HCT116 (cell line): ENCODE measurements at regions not wholly inside any gene's neighbourhood (a gene's known extent, or its start where the extent isn't known, plus 50 kb on each side); places are given as distances from the start of the nearest gene placed in this dataset.

ENCODE experiments used
- ATAC-seq: fragments of 200-7000 bp; cut with Tn5 transposase; 2 replicates; pipeline ENCODE4 v1.9.1; 2020; ENCODE audit warnings: mild to moderate bottlenecking, moderate library complexity
- BruUV-seq: library from RNA; stranded (reverse); fragments of 400-500 nt; replicated peaks from 2 replicates; lab custom pipeline; 2021; lab: Mats Ljungman, UMichigan
- CTCF ChIA-PET: fragments of 300-600 bp; sonication (Branson Sonifier 250); formaldehyde crosslinking; loops from one replicate; lab custom pipeline; 2021; ENCODE audit warnings: antibody characterized with exemption; lab: Charles Lee
- POLR2A ChIA-PET: fragments of 300-600, 350-600 bp; sonication (Branson Sonifier 250); formaldehyde crosslinking; loops from one replicate; lab custom pipeline; 2021; ENCODE audit warnings: antibody characterized with exemption; lab: Charles Lee
- RAD21 ChIA-PET, 2 experiments: fragments of 300-600 bp; sonication (Branson Sonifier 250); formaldehyde crosslinking; loops; one replicate each; lab custom pipeline; 2023; ENCODE audit warnings: low total read pairs in 2 of 2; ENCODE audit not compliant: uncharacterized antibody in 2 of 2, unreplicated experiment in 2 of 2, low non-redundant PET in 1 of 2; lab: Charles Lee
- DNase-seq: peaks from one replicate; pipeline ENCODE4 v3.0.0-alpha.2; 2010; ENCODE audit warnings: low read depth, low spot score
- H2AFZ ChIP-seq: fragments of 200-600 bp; shearing (Covaris generic), sonication (generic); 2 replicates; pipeline ENCODE4 v1.6.1; 2017; ENCODE audit warnings: low read depth, mixed run types, mixed read lengths, antibody characterized with exemption, low read length; ENCODE audit not compliant: poor library complexity, severe bottlenecking
- H3K27ac ChIP-seq: 2 replicates; pipeline ENCODE4 v1.5.1; 2012; ENCODE audit warnings: low read depth, low read length
- H3K27me3 ChIP-seq: fragments of 200-600 bp; sonication (generic); 2 replicates; pipeline ENCODE4 v1.6.1; 2016; ENCODE audit warnings: mixed run types, low read length, mixed read lengths; ENCODE audit not compliant: insufficient read depth
- H3K36me3 ChIP-seq, 2 experiments: fragments of 200-500 bp in 1 of 2; fragments of 200-600 bp in 1 of 2; sonication (Bioruptor generic) in 1 of 2; sonication (generic) in 1 of 2; 2 replicates each; pipeline versions ENCODE4 v1.5.1 to v1.6.1; 2014 to 2016; ENCODE audit warnings: low read length in 2 of 2, inconsistent platforms in 1 of 2, mixed read lengths in 1 of 2, mixed run types in 1 of 2; ENCODE audit not compliant: insufficient read depth in 2 of 2, control insufficient read depth in 1 of 2
- H3K4me1 ChIP-seq, 2 experiments: fragments of 200-600 bp in 1 of 2; sonication (generic) in 1 of 2; 2 replicates each; pipeline versions ENCODE4 v1.5.1 to v1.6.1; 2012 to 2017; ENCODE audit warnings: low read length in 2 of 2, inconsistent platforms in 1 of 2, mild to moderate bottlenecking in 1 of 2, mixed read lengths in 1 of 2, mixed run types in 1 of 2, moderate library complexity in 1 of 2; ENCODE audit not compliant: insufficient read depth in 2 of 2, control insufficient read depth in 1 of 2
- H3K4me2 ChIP-seq: fragments of 200-600 bp; sonication (generic); 2 replicates; pipeline ENCODE4 v1.6.1; 2017; ENCODE audit warnings: mixed run types, low read length, mixed read lengths
- H3K4me3 ChIP-seq, 2 experiments: fragments of 200-600 bp in 1 of 2; sonication (generic) in 1 of 2; replicated peaks in 1 of 2; 2 replicates each; pipeline ENCODE4 v1.5.1; 2011 to 2016; ENCODE audit warnings: low read length in 2 of 2, control low read depth in 1 of 2, low read depth in 1 of 2, mild to moderate bottlenecking in 1 of 2, mixed read lengths in 1 of 2, mixed run types in 1 of 2
- H3K79me2 ChIP-seq: fragments of 200-600 bp; sonication (generic); 2 replicates; pipeline ENCODE4 v1.6.1; 2017; ENCODE audit warnings: mild to moderate bottlenecking, mixed run types, low read length, moderate library complexity, mixed read lengths; ENCODE audit not compliant: insufficient read depth
- H3K9ac ChIP-seq: fragments of 200-600 bp; sonication (generic); 2 replicates; pipeline ENCODE4 v1.6.1; 2016; ENCODE audit warnings: low read length, mixed read lengths
- H3K9me2 ChIP-seq: fragments of 200-600 bp; sonication (generic), shearing (Covaris generic); 2 replicates; pipeline ENCODE4 v1.6.1; 2017; ENCODE audit warnings: mixed run types, mild to moderate bottlenecking, moderate library complexity; ENCODE audit not compliant: insufficient read depth
- H3K9me3 ChIP-seq, 2 experiments: fragments of 200-500 bp in 1 of 2; fragments of 200-600 bp in 1 of 2; sonication (Bioruptor generic) in 1 of 2; sonication (generic) in 1 of 2; 2 replicates each; pipeline ENCODE4 v1.6.1; 2014 to 2017; ENCODE audit warnings: low read length in 2 of 2, mixed read lengths in 2 of 2, inconsistent platforms in 1 of 2, low read depth in 1 of 2, mild to moderate bottlenecking in 1 of 2, mixed run types in 1 of 2, moderate library complexity in 1 of 2; ENCODE audit not compliant: control insufficient read depth in 1 of 2, insufficient read depth in 1 of 2
- H4K20me1 ChIP-seq: fragments of 200-600 bp; sonication (generic), shearing (Covaris generic); 2 replicates; pipeline ENCODE4 v1.6.1; 2017; ENCODE audit warnings: mixed run types, mild to moderate bottlenecking, moderate library complexity; ENCODE audit not compliant: insufficient read depth
- ATF3 ChIP-seq: IDR thresholded peaks from 2 replicates; pipeline ENCODE4 v1.6.1; 2012
- CBX3 ChIP-seq: IDR thresholded peaks from 2 replicates; pipeline ENCODE4 v1.6.1; 2012; ENCODE audit warnings: low read depth
- CEBPB ChIP-seq: IDR thresholded peaks from 2 replicates; pipeline ENCODE4 v1.6.1; 2012; ENCODE audit warnings: low read depth
- EGR1 ChIP-seq: IDR thresholded peaks from 2 replicates; pipeline ENCODE4 v1.6.1; 2012; ENCODE audit warnings: low read depth
- JUND ChIP-seq: IDR thresholded peaks from 2 replicates; pipeline ENCODE4 v1.6.1; 2012
- MAX ChIP-seq: IDR thresholded peaks from 2 replicates; pipeline ENCODE4 v1.6.1; 2012
- POLR2A ChIP-seq: IDR thresholded peaks from 2 replicates; pipeline ENCODE4 v1.7.0; 2011; ENCODE audit warnings: borderline replicate concordance; ENCODE audit not compliant: insufficient read depth, insufficient read length; ENCODE audit errors: extremely low read depth
- POLR2AphosphoS5 ChIP-seq: IDR thresholded peaks from 2 replicates; pipeline ENCODE4 v1.6.1; 2011; ENCODE audit warnings: mild to moderate bottlenecking, low read depth, low read length, moderate library complexity
- RAD21 ChIP-seq: IDR thresholded peaks from 2 replicates; pipeline ENCODE4 v1.6.1; 2012; ENCODE audit warnings: low read depth, mild to moderate bottlenecking
- REST ChIP-seq: IDR thresholded peaks from 2 replicates; pipeline ENCODE4 v1.6.1; 2012; ENCODE audit warnings: low read depth
- SIN3A ChIP-seq: IDR thresholded peaks from 2 replicates; pipeline ENCODE4 v1.6.1; 2012; ENCODE audit warnings: low read depth
- SP1 ChIP-seq: IDR thresholded peaks from 2 replicates; pipeline ENCODE4 v1.6.1; 2012; ENCODE audit warnings: low read depth
- SRF ChIP-seq: IDR thresholded peaks from 2 replicates; pipeline ENCODE4 v1.6.1; 2012; ENCODE audit warnings: low read depth
- ZBTB33 ChIP-seq: IDR thresholded peaks from 2 replicates; pipeline ENCODE4 v1.6.1; 2011; ENCODE audit warnings: mild to moderate bottlenecking, low read length, moderate library complexity; ENCODE audit not compliant: insufficient replicate concordance; ENCODE audit errors: extremely low read depth
- ZFX ChIP-seq: fragments of 450-650 bp; IDR thresholded peaks from 2 replicates; pipeline ENCODE4 v1.6.1; 2017
- intact Hi-C: fragments of 100-400 bp; cut with micrococcal nuclease; formaldehyde crosslinking; loops from 2 replicates; pipeline ENCODE4 v1.10.0; 2022
- TF ChIP-seq, protein P1 (sequence below), 3 experiments: fragments of 200-600 bp in 1 of 3; sonication (generic) in 1 of 3; IDR thresholded peaks in 2 of 3; conservative IDR thresholded peaks in 1 of 3; 2 replicates each; pipeline ENCODE4 v1.5.1; 2012 to 2017; ENCODE audit warnings: low read depth in 2 of 3, low read length in 2 of 3, antibody characterized with exemption in 1 of 3, borderline replicate concordance in 1 of 3, control low read depth in 1 of 3, mild to moderate bottlenecking in 1 of 3, mixed read lengths in 1 of 3, mixed run types in 1 of 3, moderate library complexity in 1 of 3; ENCODE audit not compliant: insufficient read depth in 1 of 3

- TF ChIP-seq EGR1 (no peak), JUND (no peak), POLR2A (no peak), ZFX (no peak), CBX3 (no peak), POLR2AphosphoS5 (no peak), ATF3 (no peak), CEBPB (no peak)
- TF ChIP-seq, all 23 proteins: peak for 0
Observed at GRCh38 chr12:119258556-119258955, 76.0 kb upstream of the CCDC60 start (continued).

GRCh38 chr12:119259484-119259883 is 75.0 kb upstream of the CCDC60 start:
- H3K4me2 ChIP-seq, result no peak overlapping the region
- no TSS peak for BruUV-seq
- H3K9me3 ChIP-seq, result no peaks in the 10 kb centered on the region
- no peak for ATAC-seq
- H3K4me1 ChIP-seq, result no peaks in the 10 kb centered on the region
- H4K20me1 ChIP-seq, result no peaks in the 10 kb centered on the region
- ChIA-PET POLR2A (no interaction called here), RAD21 (no interaction called here), CTCF (no interaction called here)
- no peak overlapping the region for H3K27ac ChIP-seq
- no peak overlapping the region for H2AFZ ChIP-seq
- no peak overlapping the region for H3K9ac ChIP-seq
- H3K9me2 ChIP-seq, result no peaks in the 10 kb centered on the region
- H3K79me2 ChIP-seq, result no peaks in the 10 kb centered on the region
- TF ChIP-seq SIN3A (no peak), ZBTB33 (no peak), REST (no peak), EGR1 (no peak), SRF (no peak), POLR2A (no peak), SP1 (no peak), MAX (no peak), RAD21 (no peak)
- TF ChIP-seq, protein P1, sequence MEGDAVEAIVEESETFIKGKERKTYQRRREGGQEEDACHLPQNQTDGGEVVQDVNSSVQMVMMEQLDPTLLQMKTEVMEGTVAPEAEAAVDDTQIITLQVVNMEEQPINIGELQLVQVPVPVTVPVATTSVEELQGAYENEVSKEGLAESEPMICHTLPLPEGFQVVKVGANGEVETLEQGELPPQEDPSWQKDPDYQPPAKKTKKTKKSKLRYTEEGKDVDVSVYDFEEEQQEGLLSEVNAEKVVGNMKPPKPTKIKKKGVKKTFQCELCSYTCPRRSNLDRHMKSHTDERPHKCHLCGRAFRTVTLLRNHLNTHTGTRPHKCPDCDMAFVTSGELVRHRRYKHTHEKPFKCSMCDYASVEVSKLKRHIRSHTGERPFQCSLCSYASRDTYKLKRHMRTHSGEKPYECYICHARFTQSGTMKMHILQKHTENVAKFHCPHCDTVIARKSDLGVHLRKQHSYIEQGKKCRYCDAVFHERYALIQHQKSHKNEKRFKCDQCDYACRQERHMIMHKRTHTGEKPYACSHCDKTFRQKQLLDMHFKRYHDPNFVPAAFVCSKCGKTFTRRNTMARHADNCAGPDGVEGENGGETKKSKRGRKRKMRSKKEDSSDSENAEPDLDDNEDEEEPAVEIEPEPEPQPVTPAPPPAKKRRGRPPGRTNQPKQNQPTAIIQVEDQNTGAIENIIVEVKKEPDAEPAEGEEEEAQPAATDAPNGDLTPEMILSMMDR (IDR thresholded peaks at IDR 0.05 in 2 of 3, conservative IDR thresholded peaks at IDR 0.05 in 1 of 3; ENCODE audit: borderline replicate concordance in 1 of 3, insufficient read depth in 1 of 3, low read depth in 2 of 3, low read length in 2 of 3), result no peak
- H3K4me3 ChIP-seq, result no peak overlapping the region
- H3K27me3 ChIP-seq, result peaks cover 35% of the 10 kb centered on the region
- no peak for DNase-seq
- intact Hi-C loops, result no loop called here
- no peaks in the 10 kb centered on the region for H3K36me3 ChIP-seq
